GM19035 (cell line): ENCODE measurements at regions not wholly inside any gene's neighbourhood (a gene's known extent, or its start where the extent isn't known, plus 50 kb on each side); places are given as distances from the start of the nearest gene placed in this dataset.
"Not testable (repeated sequence)": the region's sequence is repeated elsewhere in the genome, so short reads cannot be mapped to it uniquely, and the experiment has no call there.

Experiments
- ATAC-seq: cut with Tn5 transposase; IDR thresholded peaks from one replicate; pipeline ENCODE4 v1.9.1; 2021; ENCODE audit not compliant: unreplicated experiment

- ATAC-seq = no peak
Observed at GRCh38 chr5:1638658-1639400, 115.1 kb upstream of the LPCAT1 start.

DNA sequence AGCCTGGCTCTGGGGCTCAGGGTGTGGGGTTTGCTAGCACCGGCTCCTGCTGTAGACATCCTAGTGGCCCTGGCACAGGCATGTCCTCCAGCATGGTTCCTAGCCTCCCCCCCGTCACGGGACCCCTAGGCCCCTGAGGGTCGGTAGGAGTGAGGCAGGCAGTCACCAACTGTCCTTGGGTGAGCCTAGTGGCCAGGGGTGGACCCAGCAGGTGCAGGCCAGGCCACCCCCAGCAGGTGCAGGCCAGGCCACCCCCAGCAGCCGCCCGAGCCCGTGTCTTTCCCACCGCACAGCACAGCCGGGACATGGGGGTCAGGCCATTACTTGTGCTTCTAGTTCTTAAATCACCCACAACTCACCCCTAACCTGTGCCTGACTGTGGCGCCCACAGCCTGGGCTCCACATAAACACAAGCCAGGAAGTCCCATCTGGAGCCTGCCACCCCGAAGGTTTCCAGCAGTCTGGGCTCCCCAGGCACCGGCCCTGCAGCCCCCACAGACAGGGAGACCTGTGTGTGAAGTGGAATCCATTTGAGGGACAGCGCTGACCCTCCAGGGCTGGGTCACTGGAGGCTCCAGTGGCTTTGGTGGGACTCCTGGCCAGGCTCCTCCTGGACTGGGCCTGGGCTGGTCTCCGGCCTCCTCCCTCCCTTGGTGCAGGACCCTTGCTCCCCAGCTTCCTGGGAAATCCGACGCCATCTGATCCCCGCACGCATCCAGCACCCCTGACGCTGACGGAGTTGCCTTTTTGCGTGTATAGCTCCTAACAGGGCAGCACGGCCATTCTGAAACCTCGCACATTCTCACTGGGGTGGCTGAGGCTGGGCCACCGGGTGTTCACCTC lies 114.1 kb upstream of the LPCAT1 start:
- ATAC-seq = no peak

- ATAC-seq = no peak
Observed at GRCh38 chr5:1636981-1637638, 113.3 kb upstream of the LPCAT1 start.

GRCh38 chr5:1636208-1636770 lies 112.5 kb upstream of the LPCAT1 start:
- ATAC-seq = not testable (repeated sequence)

DNA sequence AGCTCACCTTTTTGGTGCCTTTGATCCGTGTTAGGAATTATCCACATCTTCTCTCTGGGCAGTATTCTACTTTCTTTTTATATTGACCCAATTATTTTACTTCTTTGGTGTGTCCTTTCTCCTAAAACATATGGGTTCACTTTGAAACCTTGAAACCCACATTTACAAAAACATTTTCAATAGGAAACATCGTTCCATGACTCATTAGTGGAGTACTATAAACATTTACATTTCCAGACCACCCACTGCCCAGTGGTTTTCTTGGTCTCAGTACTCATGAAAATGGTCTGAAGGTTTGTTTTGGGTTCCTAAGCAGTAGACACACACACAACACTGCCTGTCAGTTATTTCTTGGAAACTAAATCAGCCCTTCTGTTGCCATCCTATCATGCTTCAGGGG lies 111.7 kb upstream of the LPCAT1 start:
- ATAC-seq = not testable (repeated sequence)

DNA sequence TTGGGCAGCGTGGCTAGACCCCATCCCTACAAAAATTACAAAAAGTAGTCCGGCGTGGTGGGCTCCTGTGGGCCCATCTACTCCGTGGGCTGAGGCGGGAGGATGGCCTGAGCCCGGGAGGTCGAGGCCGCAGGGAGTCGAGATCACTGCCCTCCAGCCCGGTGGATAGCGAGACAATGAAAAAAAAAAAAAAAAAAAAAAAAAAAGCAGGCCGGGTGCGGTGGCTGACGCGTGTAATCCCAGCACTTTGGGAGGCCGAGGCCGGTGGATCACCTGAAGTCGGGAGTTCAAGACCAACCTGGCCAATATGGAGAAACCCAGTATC lies 110.5 kb upstream of the LPCAT1 start:
- no peak for ATAC-seq

DNA sequence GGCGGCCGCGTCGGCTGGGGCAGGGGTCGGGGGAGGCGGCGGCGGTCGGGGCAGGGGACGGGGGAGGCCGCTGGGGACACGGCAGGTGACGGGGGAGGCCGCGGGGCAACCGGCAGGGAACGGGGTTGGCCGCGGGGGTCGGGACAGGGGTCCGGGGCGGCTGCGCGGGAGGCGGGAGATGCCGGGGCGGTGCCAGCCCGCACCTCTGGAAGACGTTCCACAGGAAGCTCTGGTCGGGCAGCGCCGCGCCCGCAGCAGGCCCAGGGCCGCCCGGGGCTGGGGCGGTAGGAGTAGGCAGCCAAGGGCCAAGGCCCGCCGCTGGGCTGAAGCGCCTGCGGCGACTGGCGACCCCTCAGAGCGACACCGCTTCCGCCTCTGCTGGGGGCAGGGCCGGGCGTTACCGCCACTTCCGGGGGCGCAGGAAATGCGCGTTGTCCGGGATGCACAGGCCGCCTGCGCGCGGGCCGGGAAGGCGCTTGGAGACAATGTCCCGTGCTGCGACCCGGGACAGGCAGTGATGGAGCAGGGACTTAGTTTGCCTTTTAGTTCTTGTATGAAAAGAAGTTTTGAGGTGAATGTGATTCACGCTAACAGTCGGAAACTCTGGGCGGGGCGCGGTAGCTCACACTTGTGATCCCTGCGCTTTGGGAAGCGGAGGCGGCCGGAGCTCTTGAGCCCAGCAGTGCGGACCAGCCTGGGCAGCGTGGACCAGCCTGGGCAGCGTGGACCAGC lies 110.0 kb upstream of the LPCAT1 start:
- ATAC-seq = peak; percentile 95

- not testable (repeated sequence) for ATAC-seq
Observed at GRCh38 chr5:1631004-1631403, 107.2 kb upstream of the LPCAT1 start.

GRCh38 chr5:1626397-1626796 lies 102.6 kb upstream of the LPCAT1 start:
- not testable (repeated sequence) for ATAC-seq

GRCh38 chr5:1619531-1619930 lies 95.8 kb upstream of the LPCAT1 start:
- not testable (repeated sequence) for ATAC-seq

DNA sequence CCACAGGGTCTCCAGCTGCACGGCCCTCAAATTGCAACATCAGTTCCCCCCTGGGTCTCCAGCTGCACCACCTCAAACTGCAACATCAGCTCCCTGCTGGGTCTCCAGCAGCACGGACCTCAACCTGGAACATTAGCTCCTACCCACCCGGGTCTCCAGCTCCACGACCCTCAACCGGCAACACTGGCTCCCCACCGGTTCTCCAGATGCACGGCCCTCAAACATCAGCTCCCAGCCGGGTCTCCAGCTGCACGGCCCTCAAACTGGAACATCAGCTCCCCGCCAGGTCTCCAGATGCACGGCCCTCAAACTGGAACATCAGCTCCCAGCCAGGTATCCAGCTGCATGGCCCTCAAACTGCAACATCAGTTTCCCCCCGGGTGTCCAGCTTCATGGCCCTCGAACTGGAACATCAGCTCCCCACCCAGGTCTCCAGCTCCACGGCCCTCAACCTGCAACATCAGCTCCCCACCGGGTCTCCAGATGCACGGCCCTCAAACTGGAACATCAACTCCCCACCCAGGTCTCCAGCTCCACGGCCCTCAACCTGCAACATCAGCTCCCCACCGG lies 94.6 kb upstream of the LPCAT1 start:
- ATAC-seq = not testable (repeated sequence)

DNA sequence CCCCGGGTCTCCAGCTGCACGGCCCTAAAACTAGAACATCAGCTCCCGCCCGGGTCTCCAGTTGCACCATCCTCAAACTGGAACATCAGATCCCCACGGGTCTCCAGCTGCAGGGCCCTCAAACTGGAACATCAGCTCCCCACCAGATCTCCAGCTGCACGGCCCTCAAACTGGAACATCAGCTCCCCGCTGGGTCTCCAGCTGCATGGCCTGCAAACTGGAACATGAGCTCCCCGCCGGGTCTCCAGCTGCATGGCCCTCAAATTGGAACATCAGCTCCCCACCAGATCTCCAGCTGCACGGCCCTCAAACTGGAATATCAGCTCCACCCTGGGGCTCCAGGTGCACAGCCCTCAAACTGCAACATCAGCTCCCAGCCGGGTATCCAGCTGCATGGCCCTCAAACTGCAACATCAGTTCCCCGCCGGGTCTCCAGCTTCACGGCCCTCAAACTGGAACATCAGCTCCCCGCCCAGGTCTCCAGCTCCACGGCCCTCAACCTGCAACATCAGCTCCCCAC lies 93.5 kb upstream of the LPCAT1 start:
- not testable (repeated sequence) for ATAC-seq

DNA sequence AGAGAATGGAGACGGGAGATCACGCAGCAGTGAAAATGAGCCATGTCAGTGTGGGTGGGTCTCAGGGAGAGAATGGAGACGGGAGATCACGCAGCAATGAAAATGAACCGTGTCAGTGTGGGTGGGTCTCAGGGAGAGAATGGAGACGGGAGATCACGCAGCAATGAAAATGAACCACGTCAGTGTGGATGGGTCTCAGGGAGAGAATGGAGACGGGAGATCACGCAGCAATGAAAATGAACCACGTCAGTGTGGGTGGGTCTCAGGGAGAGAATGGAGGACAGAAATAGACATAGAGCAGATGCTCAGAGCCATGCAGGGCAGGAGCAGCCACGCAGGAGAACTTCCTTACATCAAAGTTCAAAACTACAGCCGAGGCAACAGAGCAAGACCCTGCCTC lies 89.8 kb upstream of the LPCAT1 start:
- not testable (repeated sequence) for ATAC-seq

DNA sequence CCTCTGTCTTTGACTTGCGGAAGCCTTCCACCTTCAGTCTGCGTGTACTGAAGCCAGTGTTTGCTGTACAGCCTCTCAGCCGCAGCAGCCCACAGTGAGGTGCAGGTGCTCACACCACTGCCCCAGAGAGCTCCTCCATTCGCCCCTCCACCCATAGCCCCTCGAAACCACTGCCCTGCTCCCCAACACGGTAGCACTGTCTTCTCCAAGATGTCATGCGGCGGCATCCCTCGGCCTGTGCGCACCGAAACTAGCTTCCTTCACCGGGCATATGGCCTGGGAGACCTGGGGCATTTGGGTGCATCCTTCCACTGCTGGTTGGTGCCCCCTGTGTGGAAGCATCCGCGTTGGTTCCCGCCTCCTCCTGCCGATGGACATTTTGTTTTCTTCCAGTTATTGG lies 86.8 kb upstream of the LPCAT1 start:
- not testable (repeated sequence) for ATAC-seq

DNA sequence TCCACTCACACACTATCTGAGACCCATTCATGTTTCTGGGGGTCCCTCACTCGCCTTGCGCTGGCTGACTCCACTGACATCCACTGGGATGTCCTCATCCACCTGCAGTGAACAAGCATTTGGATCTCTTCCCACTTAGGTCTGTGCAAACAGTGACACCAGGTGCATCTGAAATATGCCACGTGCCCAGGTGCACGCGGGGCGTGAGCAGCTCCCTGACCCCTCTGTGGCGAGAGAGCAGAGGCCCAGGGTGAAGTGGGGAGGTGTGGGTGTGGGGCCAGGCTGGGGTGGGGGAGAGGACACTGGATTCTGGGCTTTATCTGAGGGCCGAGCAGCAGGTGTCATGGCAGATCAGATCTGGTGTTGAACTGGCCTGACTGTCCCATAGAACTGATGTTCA lies 85.4 kb upstream of the LPCAT1 start:
- ATAC-seq = not testable (repeated sequence)

DNA sequence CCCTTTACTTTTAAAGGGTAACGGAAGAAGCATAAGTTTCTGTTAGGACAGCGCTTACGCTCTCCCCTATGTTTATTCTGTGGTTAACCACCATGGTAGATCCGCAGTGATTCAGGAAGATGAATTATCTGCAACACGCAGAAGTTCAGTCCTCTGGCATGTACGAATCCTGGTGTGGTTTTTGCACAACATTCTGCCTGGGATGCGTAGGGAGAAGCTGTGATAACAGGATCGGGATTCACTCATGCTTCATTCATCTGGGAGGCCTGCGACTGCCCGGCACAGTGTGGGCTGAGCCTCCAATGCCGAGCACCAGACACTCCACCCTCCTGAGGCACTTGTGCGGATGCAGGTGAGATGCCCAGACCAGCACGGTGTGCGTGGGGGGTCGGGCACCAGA lies 84.6 kb upstream of the LPCAT1 start:
- not testable (repeated sequence) for ATAC-seq

DNA sequence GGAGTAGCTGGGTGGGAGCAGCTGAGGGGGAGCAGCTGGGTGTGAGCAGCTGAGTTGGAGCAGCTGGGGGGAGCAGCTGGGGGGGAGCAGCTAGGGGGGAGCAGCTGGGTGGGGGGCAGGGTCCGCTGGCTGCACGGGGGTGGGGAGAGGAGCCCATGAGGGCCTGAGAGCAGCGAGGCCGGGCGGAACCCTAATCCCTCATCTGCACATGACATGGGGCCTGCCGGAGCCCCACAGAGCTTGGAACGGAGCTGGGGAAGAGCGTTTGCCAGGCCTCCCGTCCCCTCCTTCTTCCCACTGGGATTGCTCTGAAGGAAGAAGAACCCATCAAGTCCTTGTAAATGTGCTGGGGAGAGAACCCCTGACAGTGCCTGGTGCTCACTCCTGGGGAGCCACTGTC lies 83.2 kb upstream of the LPCAT1 start:
- not testable (repeated sequence) for ATAC-seq

DNA sequence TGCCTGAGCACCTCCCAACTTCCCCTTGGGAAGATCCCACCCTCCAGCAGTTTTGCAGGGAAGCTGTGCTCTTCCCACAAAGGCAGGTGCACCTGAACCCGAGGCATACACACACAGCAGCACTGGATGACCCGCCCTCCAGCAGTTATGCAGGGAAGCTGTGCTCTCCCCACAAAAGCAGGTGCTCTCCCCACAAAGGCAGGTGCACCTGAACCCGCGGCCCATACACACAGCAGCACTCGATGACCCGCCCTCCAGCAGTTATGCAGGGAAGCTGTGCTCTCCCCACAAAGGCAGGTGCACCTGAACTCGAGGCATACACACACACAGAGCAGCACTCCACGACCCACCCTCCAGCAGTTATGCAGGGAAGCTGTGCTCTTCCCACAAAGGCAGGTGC lies 80.2 kb upstream of the LPCAT1 start:
- not testable (repeated sequence) for ATAC-seq

DNA sequence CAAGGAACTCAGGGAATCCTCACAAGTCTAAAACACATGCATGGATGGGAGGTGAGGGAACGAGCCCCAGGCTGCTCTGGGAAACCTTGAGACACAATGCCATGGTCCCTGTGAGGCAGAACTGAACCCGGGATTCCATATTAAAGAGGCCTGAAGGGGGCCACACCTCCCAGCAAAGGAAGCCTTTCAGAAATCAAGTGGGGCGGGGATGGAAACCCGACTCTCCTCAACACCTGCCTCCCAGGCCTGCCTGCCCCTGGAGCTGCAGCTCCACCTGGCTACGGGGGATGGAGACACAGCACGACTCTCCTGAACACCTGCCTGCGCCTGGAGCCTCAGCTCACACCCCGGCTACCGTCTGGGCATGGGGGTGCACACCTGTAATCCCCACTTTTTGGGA lies 77.8 kb upstream of the LPCAT1 start:
- ATAC-seq = not testable (repeated sequence)
